LoVo (cell line): ENCODE measurements at regions not wholly inside any gene's neighbourhood (a gene's known extent, or its start where the extent isn't known, plus 50 kb on each side); places are given as distances from the start of the nearest gene placed in this dataset.
"Not testable (repeated sequence)": the region's sequence is repeated elsewhere in the genome, so short reads cannot be mapped to it uniquely, and the experiment has no call there.

ENCODE experiments used
- DNase-seq: peaks from one replicate; pipeline ENCODE4 v3.0.0-alpha.2; 2016; ENCODE audit warnings: low spot score

GRCh38 chr4:17436047-17436749, 75.7 kb downstream of the QDPR start:
- not testable (repeated sequence) for DNase-seq

- no peak for DNase-seq
Observed at GRCh38 chr4:17433827-17434226, 78.1 kb downstream of the QDPR start.

- DNase-seq, result no peak
Observed at GRCh38 chr4:17427991-17428390, 83.9 kb downstream of the QDPR start.

- DNase-seq, result no peak
Observed at GRCh38 chr4:17426222-17426621, 85.7 kb downstream of the QDPR start.

- no peak for DNase-seq
Observed at GRCh38 chr4:17418010-17418409, 93.9 kb downstream of the QDPR start.

- DNase-seq, result no peak
Observed at GRCh38 chr4:17414392-17414791, 97.5 kb downstream of the QDPR start.

GRCh38 chr4:17400686-17401085, 111.2 kb downstream of the QDPR start:
- DNase-seq, result no peak

GRCh38 chr4:17398805-17399204, 113.1 kb downstream of the QDPR start:
- no peak for DNase-seq

- DNase-seq, result no peak
Observed at GRCh38 chr4:17398035-17398434, 113.9 kb downstream of the QDPR start.

- no peak for DNase-seq
Observed at GRCh38 chr4:17397611-17398010, 114.3 kb downstream of the QDPR start.

- peak; percentile 37 for DNase-seq
Observed at GRCh38 chr4:17385403-17385802, 126.5 kb downstream of the QDPR start.

- DNase-seq, result no peak
Observed at GRCh38 chr4:17380347-17380746, 131.5 kb downstream of the QDPR start.

GRCh38 chr4:17376205-17376604, 135.7 kb downstream of the QDPR start:
- DNase-seq, result no peak

GRCh38 chr4:17373666-17374065, 138.2 kb downstream of the QDPR start:
- DNase-seq, result no peak

GRCh38 chr4:17370818-17371217, 141.1 kb downstream of the QDPR start:
- DNase-seq, result no peak

GRCh38 chr4:17368408-17368807, 143.5 kb downstream of the QDPR start:
- DNase-seq, result no peak

GRCh38 chr4:17367201-17367600, 144.7 kb downstream of the QDPR start:
- DNase-seq, result no peak

- DNase-seq, result no peak
Observed at GRCh38 chr4:17366496-17366895, 145.4 kb downstream of the QDPR start.

GRCh38 chr4:17362430-17362829, 149.5 kb downstream of the QDPR start:
- DNase-seq, result no peak

- no peak for DNase-seq
Observed at GRCh38 chr4:17358241-17358640, 153.6 kb downstream of the QDPR start.

- DNase-seq, result no peak
Observed at GRCh38 chr4:17356926-17357325, 155.0 kb downstream of the QDPR start.

GRCh38 chr4:17352357-17352756, 159.5 kb downstream of the QDPR start:
- DNase-seq, result no peak

- DNase-seq, result peak; percentile 15
Observed at GRCh38 chr4:17347445-17347844, 164.4 kb downstream of the QDPR start.

- DNase-seq, result no peak
Observed at GRCh38 chr4:17339376-17339775, 172.5 kb downstream of the QDPR start.
